Thyroid gland (tissue), 4 donors: ENCODE measurements at regions not wholly inside any gene's neighbourhood (a gene's known extent, or its start where the extent isn't known, plus 50 kb on each side); places are given as distances from the start of the nearest gene placed in this dataset.

ENCODE experiments used
- DNase-seq, 2 donors: peaks; one replicate each; pipeline ENCODE4 v3.0.0-alpha.2; 2019
- H3K27ac ChIP-seq, 3 donors: fragments of 200-600 bp; sonication (generic); 1 replicate in 2 of 3; 2 replicates in 1 of 3; pipeline ENCODE4 v1.5.1; 2016 to 2019; ENCODE audit warnings: mild to moderate bottlenecking in 1 of 3, moderate library complexity in 1 of 3
- H3K27me3 ChIP-seq: fragments of 200-600 bp; sonication (generic); one replicate; pipeline ENCODE4 v1.5.1; 2019
- H3K36me3 ChIP-seq, 2 donors: fragments of 200-600 bp; sonication (generic); one replicate each; pipeline ENCODE4 v1.5.1; 2016 to 2019
- H3K4me1 ChIP-seq, 2 donors: fragments of 200-600 bp; sonication (generic); one replicate each; pipeline ENCODE4 v1.5.1; 2017 to 2019
- H3K4me3 ChIP-seq, 3 donors: fragments of 200-600 bp; sonication (generic); replicated peaks in 1 of 3; 1 replicate in 2 of 3; 2 replicates in 1 of 3; pipeline ENCODE4 v1.5.1; 2016; ENCODE audit warnings: mild to moderate bottlenecking in 1 of 3
- H3K9me3 ChIP-seq: fragments of 200-600 bp; sonication (generic); one replicate; pipeline ENCODE4 v1.5.1; 2017
- CTCF ChIP-seq, 6 experiments: fragments of 200-600 bp in 3 of 6; fragments of 450-650 bp in 3 of 6; sonication (generic) in 3 of 6; IDR thresholded peaks; one replicate each; pipeline ENCODE4 v1.5.1; 2016 to 2019; ENCODE audit warnings: antibody characterized with exemption in 6 of 6, mild to moderate bottlenecking in 2 of 6, inconsistent platforms in 1 of 6, moderate library complexity in 1 of 6
- POLR2A ChIP-seq, 2 donors: fragments of 450-650 bp; IDR thresholded peaks; one replicate each; pipeline ENCODE4 v1.6.1; 2017; ENCODE audit warnings: antibody characterized with exemption in 2 of 2, mild to moderate bottlenecking in 2 of 2, moderate library complexity in 1 of 2
- WGBS, 2 donors: methylation state at CpG; one replicate each; pipeline ENCODE4 v1.1.5; 2017; 5-methylcytosine and 5-hydroxymethylcytosine counted together
- intact Hi-C: fragments of 100-400 bp; cut with DNase I; formaldehyde crosslinking; loops from one replicate; pipeline ENCODE4 v1.15.1; 2023

GRCh38 chr12:46109343-46110222 is 119.2 kb upstream of the SCAF11 start:
- WGBS, 2 donors = 80 to 96% methylated on average over 6 to 9 of the region's 9 CpGs
- H3K9me3 ChIP-seq = no peaks in the 10 kb centered on the region
- intact Hi-C loops = no loop called here
- no peak overlapping the region for H3K4me3 ChIP-seq
- TF ChIP-seq CTCF (IDR thresholded peaks at IDR 0.05) (no peak), POLR2A (IDR thresholded peaks at IDR 0.05) (no peak)
- H3K4me1 ChIP-seq = no peaks in the 10 kb centered on the region
- H3K36me3 ChIP-seq = no peaks in the 10 kb centered on the region
- no peak for DNase-seq
- no peak overlapping the region for H3K27ac ChIP-seq
- H3K27me3 ChIP-seq = no peaks in the 10 kb centered on the region

- WGBS, 2 donors = 93 to 100% methylated on average over 1 of the region's 1 CpG
- no peaks in the 10 kb centered on the region for H3K27me3 ChIP-seq
- H3K4me3 ChIP-seq = no peak overlapping the region
- H3K4me1 ChIP-seq = no peaks in the 10 kb centered on the region
- H3K9me3 ChIP-seq = no peaks in the 10 kb centered on the region
- H3K36me3 ChIP-seq = no peaks in the 10 kb centered on the region
- TF ChIP-seq POLR2A (IDR thresholded peaks at IDR 0.05) (no peak), CTCF (IDR thresholded peaks at IDR 0.05) (no peak)
- no peak for DNase-seq
- H3K27ac ChIP-seq = no peak overlapping the region
- intact Hi-C loops = no loop called here
These were observed 118.3 kb upstream of the SCAF11 start for GRCh38 chr12:46108721-46109120.

- Histone ChIP-seq H3K36me3 (no peaks in the 10 kb centered on the region), H3K4me1 (no peaks in the 10 kb centered on the region), H3K27me3 (no peaks in the 10 kb centered on the region), H3K9me3 (no peaks in the 10 kb centered on the region), H3K27ac (no peak overlapping the region), H3K4me3 (no peak overlapping the region)
- DNase-seq = no peak
- TF ChIP-seq POLR2A (IDR thresholded peaks at IDR 0.05) (no peak), CTCF (IDR thresholded peaks at IDR 0.05) (no peak)
- intact Hi-C loops = no loop called here
- WGBS, 2 donors = 90 to 95% methylated on average over 2 of the region's 2 CpGs
These were observed 117.2 kb upstream of the SCAF11 start for GRCh38 chr12:46107591-46107990.

- TF ChIP-seq CTCF (IDR thresholded peaks at IDR 0.05) (no peak), POLR2A (IDR thresholded peaks at IDR 0.05) (no peak)
- intact Hi-C loops = no loop called here
These were observed 115.4 kb upstream of the SCAF11 start for GRCh38 chr12:46105735-46106134.

GRCh38 chr12:46103559-46104383 is 113.4 kb upstream of the SCAF11 start:
- Histone ChIP-seq H3K9me3 (no peaks in the 10 kb centered on the region), H3K36me3 (no peaks in the 10 kb centered on the region), H3K4me3 (no peak overlapping the region), H3K4me1 (no peaks in the 10 kb centered on the region), H3K27me3 (no peaks in the 10 kb centered on the region), H3K27ac (no peak overlapping the region)
- WGBS, 2 donors = 67 to 70% methylated on average over 3 of the region's 3 CpGs
- DNase-seq = no peak
- TF ChIP-seq CTCF (IDR thresholded peaks at IDR 0.05) = no peak
- no peak for TF ChIP-seq POLR2A (IDR thresholded peaks at IDR 0.05)
- intact Hi-C loops = no loop called here

More at GRCh38 chr12:46105735-46106134, 115.4 kb upstream of the SCAF11 start:
- DNase-seq = no peak
- Histone ChIP-seq H3K27me3 (no peaks in the 10 kb centered on the region), H3K36me3 (no peaks in the 10 kb centered on the region), H3K4me1 (no peaks in the 10 kb centered on the region), H3K9me3 (no peaks in the 10 kb centered on the region), H3K4me3 (no peak overlapping the region), H3K27ac (no peak overlapping the region)
- 92% methylated on average over 2 of the region's 2 CpGs for WGBS, 2 donors
